ENCODE measurements at regions not wholly inside any gene's neighbourhood (a gene's known extent, or its start where the extent isn't known, plus 50 kb on each side); places are given as distances from the start of the nearest gene placed in this dataset.

- no peak for DNase-seq
Measured at GRCh38 chr16:59440502-59440901, 706.4 kb upstream of the GOT2 start.

GRCh38 chr16:59432896-59433295 is 698.8 kb upstream of the GOT2 start:
- no peak for DNase-seq

DNA sequence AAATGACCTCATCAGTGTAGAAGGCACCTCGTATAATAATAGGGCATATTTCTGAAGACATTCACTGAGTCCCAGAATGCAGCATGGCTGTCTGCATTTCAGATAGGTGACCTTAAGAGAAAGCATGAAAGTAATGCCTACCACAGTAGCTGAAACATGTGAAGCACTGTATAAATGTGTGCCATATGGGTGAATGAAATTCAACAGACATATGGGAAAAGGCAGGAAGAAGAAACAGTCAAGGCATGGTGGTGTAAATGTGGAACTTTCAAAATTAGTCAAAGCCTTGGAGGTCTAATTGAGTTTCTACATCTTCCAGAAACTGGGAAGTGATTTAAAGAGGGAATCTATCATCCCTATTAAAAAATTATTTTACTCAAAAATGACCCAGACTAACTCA is 698.2 kb upstream of the GOT2 start:
- no peak for DNase-seq

DNA sequence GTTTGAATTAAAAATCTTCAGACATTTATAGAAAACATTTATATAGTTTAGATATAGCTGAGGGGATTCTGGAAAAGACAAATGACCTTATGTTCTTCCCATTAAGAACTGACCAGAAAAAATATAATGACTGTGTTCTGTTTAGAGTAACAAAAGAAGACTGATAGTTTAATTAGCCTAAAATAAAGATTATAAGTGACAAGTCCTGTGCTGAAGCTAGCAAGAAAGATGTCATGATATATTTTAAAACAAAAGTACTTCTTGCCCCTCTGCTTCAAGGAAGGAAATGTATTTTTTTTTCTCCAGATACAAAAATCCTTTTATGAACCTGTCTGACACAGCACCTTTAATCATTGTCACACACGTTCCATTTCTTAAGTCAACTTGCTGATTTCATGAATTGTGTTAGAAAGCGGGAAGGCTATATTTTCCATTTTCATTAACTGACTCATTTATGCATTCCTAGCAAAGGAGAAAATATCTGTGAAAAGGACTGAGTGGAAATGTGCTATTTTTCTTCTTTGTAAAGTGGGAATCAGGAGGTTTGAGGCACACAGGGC is 690.7 kb upstream of the GOT2 start:
- no peak for DNase-seq

DNA sequence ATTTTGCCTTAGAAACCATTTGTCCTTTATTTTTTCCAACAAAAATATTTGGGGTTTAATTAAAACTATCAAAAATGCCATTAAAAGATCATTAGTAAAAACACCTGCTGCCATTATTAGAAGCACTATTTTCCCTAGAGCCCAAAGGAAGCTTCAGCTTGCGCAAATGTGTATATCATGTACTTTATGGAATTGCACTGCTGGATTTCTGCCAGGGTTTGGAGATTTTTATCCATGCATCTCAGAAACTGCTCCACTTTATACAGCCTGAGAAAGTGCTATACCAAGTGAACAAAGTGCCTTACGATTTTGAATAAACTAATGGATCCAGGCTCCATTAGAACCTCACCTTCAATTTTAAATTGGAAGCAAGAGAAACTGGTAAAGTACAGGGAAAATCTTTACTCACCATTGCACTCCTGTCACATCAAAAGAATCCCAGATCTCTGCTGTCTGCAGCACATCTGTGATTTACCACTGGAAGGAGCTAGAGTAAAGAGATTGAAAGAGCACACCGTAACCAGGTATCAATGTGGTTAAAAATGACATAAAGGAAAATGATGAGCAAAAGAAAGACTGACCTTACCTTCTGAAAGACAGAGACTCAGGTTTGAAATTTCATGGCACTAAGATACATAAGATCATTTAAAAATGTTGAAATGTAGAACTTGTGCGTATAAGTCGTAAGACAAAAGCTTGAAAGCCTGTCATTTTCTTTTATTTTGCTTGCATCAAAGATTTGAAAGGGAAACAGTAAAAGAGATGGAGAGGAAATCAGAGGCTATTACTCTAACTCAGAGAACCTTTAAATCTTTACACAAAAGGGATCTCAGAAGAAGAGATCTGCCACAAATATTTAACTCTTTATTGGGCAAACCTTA is 678.1 kb upstream of the GOT2 start:
- DNase-seq, result no peak

DNA sequence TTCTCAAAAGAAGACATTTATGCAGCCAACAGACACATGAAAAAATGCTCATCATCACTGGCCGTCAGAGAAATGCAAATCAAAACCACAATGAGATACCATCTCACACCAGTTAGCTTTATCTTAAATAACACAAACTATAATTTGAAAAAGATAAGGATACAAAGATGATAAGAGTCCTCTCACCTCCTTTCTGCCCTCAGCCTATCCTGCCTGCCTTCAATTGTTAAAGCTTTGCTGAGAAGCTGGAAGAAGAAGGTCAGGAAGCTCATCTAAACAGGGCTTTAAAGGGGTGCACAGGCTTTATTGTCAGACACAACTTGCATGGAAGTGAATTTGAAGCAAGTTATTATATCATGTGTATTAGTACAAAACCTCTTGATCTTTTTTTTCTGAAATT is 676.3 kb upstream of the GOT2 start:
- no peak for DNase-seq

DNA sequence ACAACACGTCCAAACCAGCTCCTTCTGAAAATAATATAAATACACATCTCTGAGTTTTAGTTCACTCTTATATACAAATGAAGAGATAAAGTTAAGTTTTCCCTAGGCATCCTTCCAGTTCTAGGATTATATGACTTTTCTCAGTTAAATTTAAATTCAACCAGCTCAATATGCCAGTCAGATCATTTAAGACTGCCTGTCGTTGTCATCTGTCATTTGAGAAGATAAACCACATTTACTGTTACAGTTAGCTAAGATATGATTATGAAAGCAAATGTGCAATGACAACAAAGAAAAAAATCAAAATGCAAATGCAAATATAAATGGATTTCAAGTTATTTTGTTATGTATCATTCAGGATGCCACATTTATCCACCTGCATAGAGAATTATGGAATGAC is 671.7 kb upstream of the GOT2 start:
- DNase-seq, result no peak

- no peak for DNase-seq
Measured at GRCh38 chr16:59404509-59404908, 670.4 kb upstream of the GOT2 start.

GRCh38 chr16:59400830-59401229 is 666.7 kb upstream of the GOT2 start:
- DNase-seq, result no peak

GRCh38 chr16:59397638-59398037 is 663.5 kb upstream of the GOT2 start:
- DNase-seq, result no peak

GRCh38 chr16:59394526-59394925 is 660.4 kb upstream of the GOT2 start:
- no peak for DNase-seq

- no peak for DNase-seq
Measured at GRCh38 chr16:59392911-59393310, 658.8 kb upstream of the GOT2 start.

DNA sequence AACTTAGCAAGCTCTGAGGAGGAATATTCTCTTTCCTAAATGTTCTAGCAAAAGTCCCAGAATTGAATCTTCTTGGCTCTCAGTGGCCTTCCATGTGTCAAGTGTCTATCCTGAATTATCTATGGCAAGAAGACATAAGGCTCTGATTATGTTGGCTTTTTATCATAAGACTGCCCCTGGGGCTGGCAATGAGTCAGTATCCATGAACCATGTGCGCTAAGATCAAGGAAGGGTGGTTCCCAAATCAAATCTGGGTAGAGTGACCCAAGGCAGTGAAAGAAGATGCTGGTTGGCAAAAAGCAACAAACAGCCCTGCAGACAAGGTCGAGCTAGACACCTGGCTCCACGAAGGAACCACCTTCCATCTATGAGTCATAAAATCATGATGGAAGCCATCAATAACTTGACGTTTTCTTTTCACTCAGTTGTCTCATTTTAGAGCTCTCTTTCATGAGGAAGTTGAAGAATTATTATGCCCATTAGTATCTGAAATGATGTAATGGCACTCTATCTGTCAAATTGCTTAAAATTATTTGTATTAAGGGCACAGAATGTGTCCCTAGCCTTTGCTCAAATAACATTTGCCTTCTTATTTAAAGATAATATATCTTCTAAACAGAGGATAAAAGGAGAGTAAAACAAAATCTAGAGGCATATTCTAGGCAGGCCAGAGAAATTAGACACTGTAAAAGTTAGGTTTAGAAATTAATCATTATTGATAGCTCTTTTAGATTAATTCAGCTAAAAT is 657.7 kb upstream of the GOT2 start:
- DNase-seq, result no peak

- no peak for DNase-seq
Measured at GRCh38 chr16:59385959-59386358, 651.8 kb upstream of the GOT2 start.

GRCh38 chr16:59385491-59385890 is 651.4 kb upstream of the GOT2 start:
- DNase-seq, result no peak

- DNase-seq, result no peak
Measured at GRCh38 chr16:59373632-59374031, 639.5 kb upstream of the GOT2 start.

- no peak for DNase-seq
Measured at GRCh38 chr16:59370717-59371116, 636.6 kb upstream of the GOT2 start.

- DNase-seq, result no peak
Measured at GRCh38 chr16:59369523-59369922, 635.4 kb upstream of the GOT2 start.

- DNase-seq, result no peak
Measured at GRCh38 chr16:59368586-59368985, 634.5 kb upstream of the GOT2 start.

DNA sequence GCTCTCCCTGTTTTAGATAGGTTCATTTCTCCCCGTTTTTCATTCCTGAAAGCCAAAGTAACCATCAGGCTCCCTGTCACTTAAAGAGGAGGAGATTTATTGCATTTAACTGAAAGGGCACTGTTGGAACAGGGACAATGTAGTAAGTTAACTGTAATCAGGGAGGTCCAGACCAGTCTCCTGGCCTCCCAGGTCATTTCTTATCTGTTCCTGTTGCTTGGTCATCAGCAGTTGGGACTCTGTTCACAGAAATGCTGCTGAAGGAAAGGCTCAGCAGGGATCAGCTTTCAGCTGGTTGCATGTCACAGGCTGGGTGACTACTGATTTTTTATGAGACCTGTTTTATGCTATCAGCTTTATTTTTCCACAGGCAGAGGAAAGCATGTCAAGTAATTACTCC is 622.6 kb upstream of the GOT2 start:
- no peak for DNase-seq

DNA sequence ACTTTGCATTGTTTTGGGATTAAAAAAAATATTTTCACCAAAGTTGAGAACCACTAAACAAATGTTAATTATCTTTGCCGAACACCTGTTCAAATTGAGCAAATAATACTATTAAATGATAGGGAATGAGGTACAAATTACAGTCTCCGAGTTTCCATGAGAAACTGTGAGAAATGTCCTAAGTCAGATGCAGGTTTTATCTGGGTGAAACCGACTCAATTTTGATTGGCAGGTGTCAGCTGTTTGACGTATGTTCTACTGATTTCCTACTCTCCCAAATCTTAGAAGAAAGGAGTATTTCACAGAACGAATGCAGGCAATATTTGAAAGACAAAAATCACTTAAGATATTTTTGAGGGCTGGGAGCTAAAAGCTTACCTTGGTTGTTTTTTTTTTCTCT is 622.0 kb upstream of the GOT2 start:
- no peak for DNase-seq

- no peak for DNase-seq
Measured at GRCh38 chr16:59355704-59356103, 621.6 kb upstream of the GOT2 start.

GRCh38 chr16:59351305-59351903 is 617.3 kb upstream of the GOT2 start:
- DNase-seq, result no peak

DNA sequence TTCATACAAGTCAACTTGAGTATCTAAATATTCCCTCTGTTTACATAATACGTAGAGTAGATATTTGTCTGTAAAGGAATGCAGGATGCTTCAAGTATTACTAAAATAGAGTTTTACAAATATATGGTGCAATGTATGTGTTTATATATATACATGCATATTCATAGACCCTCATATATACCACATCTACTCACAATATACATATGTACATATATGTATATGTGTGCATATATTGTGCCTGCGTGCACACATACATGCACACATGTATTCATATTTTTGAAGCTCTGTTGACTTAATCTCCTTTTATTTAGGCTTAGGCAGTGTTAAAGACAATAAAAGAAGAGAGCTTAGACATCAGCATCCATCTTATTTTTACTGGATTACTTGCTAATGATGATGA is 616.6 kb upstream of the GOT2 start:
- DNase-seq, result no peak

All from DMS153 (cell line).